ENCODE measurements at regions not wholly inside any gene's neighbourhood (a gene's known extent, or its start where the extent isn't known, plus 50 kb on each side); places are given as distances from the start of the nearest gene placed in this dataset.

DNA sequence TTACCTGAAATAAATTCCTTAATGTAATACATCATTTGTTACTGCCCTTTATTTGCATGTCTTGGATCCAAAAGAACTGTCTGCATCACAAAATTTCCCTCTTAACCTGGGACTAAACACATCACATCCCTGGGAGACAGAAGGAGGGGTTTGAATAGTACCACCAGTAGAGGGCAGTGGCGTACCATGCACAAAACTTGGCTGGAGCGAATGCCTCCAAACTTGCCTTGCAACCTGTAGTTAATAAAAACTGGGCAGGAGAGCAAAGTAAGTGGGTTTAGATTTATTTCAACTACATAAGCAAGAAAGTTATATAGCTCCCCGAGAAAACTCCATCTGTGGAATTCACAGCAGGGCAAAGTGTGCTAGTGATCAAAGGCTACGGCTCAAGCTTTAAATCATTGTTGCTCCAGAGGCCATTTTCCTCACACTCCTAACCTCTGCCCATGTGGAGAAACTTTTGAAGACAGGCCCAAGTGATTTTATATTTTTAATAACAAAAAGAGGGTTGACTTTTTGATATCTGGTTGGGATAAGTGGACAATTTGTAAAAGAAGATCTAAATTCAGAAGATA is 1176.7 kb upstream of the SEL1L start:
- DNase-seq (ENCODE audit: low read depth in 2 of 2): peak in 1 of 2 experiments; percentile 12

DNA sequence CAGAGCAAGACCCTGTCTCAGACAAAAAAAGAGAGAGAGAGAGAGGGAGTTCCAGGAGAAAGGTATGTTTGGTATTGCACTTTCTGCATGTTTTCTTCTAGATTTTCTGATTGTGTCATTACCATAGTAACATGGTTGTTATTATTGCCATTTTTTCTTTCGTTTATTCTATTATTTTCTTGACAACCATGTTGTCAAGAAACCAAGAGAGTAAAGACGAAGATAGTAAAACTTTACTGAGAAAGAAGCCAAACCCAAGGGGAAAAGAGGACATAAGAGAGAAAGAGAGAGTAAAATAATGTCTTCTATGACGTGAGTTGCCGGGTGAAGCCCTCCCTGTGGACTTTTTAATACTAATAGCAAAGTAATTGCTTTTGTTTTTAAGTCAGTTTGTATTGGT is 1186.0 kb upstream of the SEL1L start:
- DNase-seq (ENCODE audit: low read depth in 2 of 2): no peak

DNA sequence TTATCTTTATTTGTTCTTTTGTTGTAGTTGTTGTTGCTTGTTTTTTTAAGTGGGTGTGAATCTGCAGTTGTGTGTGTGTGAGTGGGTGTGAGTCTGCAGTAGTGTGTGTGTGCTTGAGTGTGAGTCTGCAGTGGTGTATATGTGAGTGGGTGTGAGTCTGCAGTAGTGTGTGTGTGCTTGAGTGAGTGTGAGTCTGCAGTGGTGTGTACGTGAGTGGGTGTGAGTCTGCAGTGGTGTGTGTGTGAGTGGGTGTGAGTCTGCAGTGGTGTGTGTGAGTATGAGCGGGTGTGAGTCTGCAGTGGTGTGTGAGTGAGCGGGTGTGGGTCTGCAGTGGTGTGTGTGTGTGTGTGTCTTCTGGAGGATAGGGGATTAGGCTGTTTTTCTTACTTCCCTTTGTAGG is 1186.8 kb upstream of the SEL1L start:
- DNase-seq (ENCODE audit: low read depth in 2 of 2): no peak

GRCh38 chr14:82720946-82721345 is 1187.3 kb upstream of the SEL1L start:
- no peak for DNase-seq (ENCODE audit: low read depth in 2 of 2)

DNA sequence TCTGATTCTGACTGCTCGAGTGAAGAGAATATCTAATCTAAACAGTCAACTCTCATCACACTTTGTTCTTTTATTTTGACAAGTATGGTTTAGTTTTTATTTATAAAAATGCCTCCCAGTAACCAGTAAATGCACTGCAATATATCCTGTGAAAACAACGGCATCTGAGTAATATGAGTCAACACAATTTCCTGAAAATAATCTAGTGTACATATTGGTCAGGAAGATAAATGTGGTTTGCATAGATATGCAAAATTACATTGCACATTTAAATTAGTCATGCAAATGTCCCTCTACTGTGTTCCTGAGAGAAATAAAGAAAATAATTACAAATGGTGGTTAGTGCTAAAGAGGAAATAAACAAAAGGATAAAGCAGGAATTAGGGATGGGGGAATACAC is 1190.7 kb upstream of the SEL1L start:
- no peak for DNase-seq (ENCODE audit: low read depth in 2 of 2)

- DNase-seq (ENCODE audit: low read depth in 2 of 2): no peak
Observed at GRCh38 chr14:82725213-82725612, 1191.6 kb upstream of the SEL1L start.

- no peak for DNase-seq (ENCODE audit: low read depth in 2 of 2)
Observed at GRCh38 chr14:82731526-82731925, 1197.9 kb upstream of the SEL1L start.

GRCh38 chr14:82740547-82740946 is 1206.9 kb upstream of the SEL1L start:
- no peak for DNase-seq (ENCODE audit: low read depth in 2 of 2)

DNA sequence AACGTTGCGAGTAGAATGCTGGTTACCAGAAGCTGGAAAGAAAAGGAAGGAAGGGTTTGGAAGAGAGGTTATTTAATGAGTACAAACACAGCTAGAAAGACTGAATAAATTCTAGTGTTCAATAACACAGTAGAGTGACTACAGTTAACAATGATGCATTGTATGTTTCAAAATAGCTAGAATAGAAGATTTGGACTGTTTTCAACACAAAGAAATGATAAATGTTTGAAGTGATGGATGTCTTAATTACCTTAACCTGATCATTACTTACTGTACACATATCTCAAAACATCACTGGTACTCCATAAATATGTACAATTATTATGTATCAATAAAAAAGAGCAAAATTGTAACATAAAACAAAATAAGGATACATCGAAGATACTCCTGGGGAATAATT is 1221.8 kb upstream of the SEL1L start:
- no peak for DNase-seq (ENCODE audit: low read depth in 2 of 2)

DNA sequence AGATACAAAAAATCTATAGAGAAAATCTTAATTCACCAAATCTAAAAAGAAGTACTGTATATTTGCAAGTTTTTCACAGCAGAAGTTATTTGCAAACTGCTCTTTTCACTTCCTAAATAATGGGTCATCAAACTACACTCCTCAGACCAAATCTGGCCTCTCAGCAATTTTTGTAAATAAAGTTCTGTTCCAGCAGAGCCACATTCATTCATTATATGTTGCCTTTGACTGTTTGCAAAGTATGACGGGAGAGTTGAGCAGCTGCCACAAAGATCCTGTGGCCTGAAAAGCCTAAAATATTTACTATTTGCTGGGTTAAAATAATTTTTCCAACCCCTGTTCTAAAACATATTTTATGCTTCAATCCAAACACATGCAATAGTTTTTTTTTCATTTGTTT is 1222.3 kb upstream of the SEL1L start:
- DNase-seq (ENCODE audit: low read depth in 2 of 2): no peak

- no peak for DNase-seq (ENCODE audit: low read depth in 2 of 2)
Observed at GRCh38 chr14:82757776-82758175, 1224.1 kb upstream of the SEL1L start.

DNA sequence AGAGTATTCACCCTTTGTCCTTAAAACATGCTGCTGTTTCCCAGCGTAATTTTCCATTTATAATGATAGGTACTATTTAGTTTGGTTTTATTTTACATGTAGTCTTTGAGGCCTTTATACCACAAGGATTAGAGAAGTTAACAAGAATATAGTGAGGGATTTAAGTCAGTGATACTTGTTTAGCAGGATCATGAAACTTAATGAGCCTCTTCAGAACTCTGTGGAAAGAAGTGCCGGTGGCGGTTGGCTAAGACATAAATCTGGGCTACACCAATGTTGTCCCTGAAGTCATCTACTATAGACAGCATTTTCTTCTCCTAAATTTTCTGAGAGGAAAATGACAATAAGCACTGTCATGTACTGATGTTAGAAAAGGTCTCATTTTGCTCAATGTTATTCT is 1226.0 kb upstream of the SEL1L start:
- DNase-seq (ENCODE audit: low read depth in 2 of 2): no peak

DNA sequence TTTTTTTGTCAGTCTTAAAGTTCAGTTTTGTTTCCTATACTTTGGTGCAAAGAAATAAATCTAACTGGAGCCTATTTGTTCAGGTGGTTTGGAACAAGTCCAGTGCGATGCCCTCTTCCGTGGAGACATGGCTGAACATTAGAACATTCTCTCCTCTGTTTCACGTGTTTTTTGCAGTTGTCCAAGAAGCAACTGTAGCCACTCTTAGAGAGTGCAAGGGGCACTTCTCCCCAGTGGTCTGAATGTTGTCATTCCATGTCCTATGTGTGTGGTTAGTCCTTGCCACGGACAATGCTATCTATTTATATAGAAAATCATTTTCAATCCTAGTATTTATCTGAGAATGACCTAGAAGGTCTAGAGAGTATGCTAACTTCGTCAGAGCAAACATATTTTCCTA is 1232.5 kb upstream of the SEL1L start:
- no peak for DNase-seq (ENCODE audit: low read depth in 2 of 2)

- no peak for DNase-seq (ENCODE audit: low read depth in 2 of 2)
Observed at GRCh38 chr14:82766996-82767395, 1233.3 kb upstream of the SEL1L start.

- DNase-seq (ENCODE audit: low read depth in 2 of 2): no peak
Observed at GRCh38 chr14:82776958-82777357, 1243.3 kb upstream of the SEL1L start.

DNA sequence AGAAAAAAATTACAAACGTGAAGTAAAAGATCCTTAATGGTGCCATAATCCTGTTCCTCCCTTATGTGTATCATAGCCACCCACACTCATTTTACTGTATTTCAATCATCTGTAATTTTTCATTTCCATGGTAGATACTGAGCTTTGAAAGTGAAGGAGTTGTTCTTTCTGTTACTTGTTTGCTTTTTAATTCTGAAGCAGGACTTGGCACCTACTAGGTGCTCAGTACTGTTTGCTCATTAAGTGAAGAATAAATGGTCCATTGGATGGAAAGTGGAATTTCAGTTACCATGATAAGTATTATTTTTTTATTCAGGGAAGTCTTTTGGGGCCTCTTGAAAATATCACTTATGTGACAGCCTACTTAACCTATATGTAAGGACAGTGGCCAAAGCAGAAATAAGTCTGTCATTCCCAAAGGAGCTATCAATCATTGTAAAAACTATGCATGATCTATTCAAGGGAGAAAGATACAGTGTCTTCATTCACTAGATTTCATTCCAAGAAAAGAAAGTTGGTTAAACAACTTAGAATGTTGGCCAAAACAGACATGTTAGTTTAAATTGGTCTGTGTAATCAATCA is 1244.4 kb upstream of the SEL1L start:
- DNase-seq (ENCODE audit: low read depth in 2 of 2): no peak

DNA sequence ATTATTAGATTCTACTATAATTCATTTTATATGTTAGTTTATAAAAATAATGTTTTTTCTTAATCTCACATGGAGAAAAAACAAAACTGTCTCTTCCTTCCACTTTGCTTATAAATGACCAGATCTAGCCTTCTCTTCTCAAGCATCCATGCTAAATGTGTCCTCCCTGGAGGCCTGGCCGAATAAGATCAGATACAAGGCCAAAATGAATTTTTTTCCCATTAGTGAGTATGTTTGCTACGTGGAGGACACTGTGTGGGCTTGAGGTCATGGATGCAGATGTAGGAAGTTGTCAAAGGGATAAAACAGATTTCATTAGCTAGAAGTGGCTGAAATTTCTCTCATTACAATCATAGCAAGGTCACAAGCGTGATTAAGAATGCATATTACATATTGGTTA is 1244.9 kb upstream of the SEL1L start:
- no peak for DNase-seq (ENCODE audit: low read depth in 2 of 2)

DNA sequence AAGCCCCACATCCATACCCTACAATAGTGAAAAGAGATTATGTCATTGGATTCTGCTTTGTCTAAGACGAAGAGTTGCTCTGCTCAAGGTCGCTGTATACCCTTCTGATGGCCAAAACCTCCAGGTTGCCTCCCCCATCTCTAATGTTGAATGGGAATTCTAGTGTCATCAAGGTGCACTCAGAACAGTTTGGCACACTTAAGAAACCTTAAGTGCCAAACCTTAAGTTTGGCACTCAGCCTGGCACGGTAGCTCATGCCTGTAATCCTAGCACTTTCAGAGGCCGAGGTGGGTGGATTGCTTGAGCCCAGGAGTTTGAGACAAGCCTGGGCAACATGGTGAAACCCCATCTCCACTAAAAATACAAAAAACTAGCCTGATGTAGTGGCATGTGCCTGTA is 1245.6 kb upstream of the SEL1L start:
- no peak for DNase-seq (ENCODE audit: low read depth in 2 of 2)

GRCh38 chr14:82785756-82786482 is 1252.3 kb upstream of the SEL1L start:
- DNase-seq (ENCODE audit: low read depth in 2 of 2): no peak

- DNase-seq (ENCODE audit: low read depth in 2 of 2): no peak
Observed at GRCh38 chr14:82786483-82786880, 1252.8 kb upstream of the SEL1L start.

DNA sequence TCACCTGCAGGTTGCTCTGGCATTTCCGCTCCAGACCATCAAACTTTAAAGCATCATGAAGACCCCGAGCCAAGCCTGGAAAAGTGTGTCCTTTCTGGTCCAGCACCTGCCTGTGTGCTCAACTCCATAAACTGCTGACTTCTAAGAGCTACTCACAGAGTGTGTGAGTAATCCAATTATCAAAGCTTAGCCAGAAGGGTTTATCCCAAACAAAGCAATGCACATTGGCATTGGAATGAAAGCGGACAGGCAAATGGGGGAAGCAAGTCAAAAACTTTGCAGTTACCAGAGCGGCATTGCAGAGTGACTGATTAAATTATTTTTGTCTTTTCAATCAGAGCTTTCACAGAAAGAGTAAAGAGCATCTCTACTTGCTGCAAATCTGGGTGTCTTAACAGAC is 1262.4 kb upstream of the SEL1L start:
- no peak for DNase-seq (ENCODE audit: low read depth in 2 of 2)

- no peak for DNase-seq (ENCODE audit: low read depth in 2 of 2)
Observed at GRCh38 chr14:82798276-82798675, 1264.6 kb upstream of the SEL1L start.

Measured in stimulated activated CD4-positive, alpha-beta T cell treated with anti-CD3 and anti-CD28 coated beads, Interleukin-12 subunit alpha, Interleukin-12 subunit beta, amount 100 ng/mL, for 24 hours (primary cell).